ENCODE measurements at regions not wholly inside any gene's neighbourhood (a gene's known extent, or its start where the extent isn't known, plus 50 kb on each side); places are given as distances from the start of the nearest gene placed in this dataset.

DNA sequence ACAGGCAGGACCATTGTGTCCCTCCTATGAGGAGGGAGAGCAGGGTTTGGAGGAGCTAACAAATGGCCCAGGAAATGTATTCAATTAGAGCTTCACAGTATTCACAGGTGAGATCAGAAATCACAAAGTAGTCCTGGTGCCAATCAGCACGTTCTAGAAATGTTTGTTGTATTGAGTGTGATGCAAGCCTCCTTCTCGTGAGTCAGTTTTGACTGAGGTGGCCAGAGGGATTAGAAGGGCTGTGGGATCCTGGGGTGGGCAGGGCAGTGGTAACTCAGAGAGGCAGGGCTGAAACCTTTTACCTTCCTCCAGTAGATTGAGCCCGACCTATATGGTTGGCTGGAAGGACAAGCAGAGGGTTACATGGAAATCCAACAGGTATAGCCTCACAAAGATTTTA, 95.0 kb downstream of the BOD1L2 start:
- TF ChIP-seq, protein P1, sequence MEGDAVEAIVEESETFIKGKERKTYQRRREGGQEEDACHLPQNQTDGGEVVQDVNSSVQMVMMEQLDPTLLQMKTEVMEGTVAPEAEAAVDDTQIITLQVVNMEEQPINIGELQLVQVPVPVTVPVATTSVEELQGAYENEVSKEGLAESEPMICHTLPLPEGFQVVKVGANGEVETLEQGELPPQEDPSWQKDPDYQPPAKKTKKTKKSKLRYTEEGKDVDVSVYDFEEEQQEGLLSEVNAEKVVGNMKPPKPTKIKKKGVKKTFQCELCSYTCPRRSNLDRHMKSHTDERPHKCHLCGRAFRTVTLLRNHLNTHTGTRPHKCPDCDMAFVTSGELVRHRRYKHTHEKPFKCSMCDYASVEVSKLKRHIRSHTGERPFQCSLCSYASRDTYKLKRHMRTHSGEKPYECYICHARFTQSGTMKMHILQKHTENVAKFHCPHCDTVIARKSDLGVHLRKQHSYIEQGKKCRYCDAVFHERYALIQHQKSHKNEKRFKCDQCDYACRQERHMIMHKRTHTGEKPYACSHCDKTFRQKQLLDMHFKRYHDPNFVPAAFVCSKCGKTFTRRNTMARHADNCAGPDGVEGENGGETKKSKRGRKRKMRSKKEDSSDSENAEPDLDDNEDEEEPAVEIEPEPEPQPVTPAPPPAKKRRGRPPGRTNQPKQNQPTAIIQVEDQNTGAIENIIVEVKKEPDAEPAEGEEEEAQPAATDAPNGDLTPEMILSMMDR (IDR thresholded peaks at IDR 0.05): no peak
- no peak for TF ChIP-seq POLR2A (IDR thresholded peaks at IDR 0.05)

Measured in body of pancreas (tissue), 4 donors.